GM18870 (cell line): ENCODE measurements at regions not wholly inside any gene's neighbourhood (a gene's known extent, or its start where the extent isn't known, plus 50 kb on each side); places are given as distances from the start of the nearest gene placed in this dataset.

Experiments used
- ATAC-seq: cut with Tn5 transposase; IDR thresholded peaks from one replicate; pipeline ENCODE4 v1.9.1; 2021; ENCODE audit warnings: moderate library complexity; ENCODE audit not compliant: unreplicated experiment

- no peak for ATAC-seq
These were observed 237.6 kb downstream of the ZNF536 start for GRCh38 chr19:30609656-30610270.

GRCh38 chr19:30608471-30608870, 236.3 kb downstream of the ZNF536 start:
- ATAC-seq = no peak
